HG02571 (cell line): ENCODE measurements at regions not wholly inside any gene's neighbourhood (a gene's known extent, or its start where the extent isn't known, plus 50 kb on each side); places are given as distances from the start of the nearest gene placed in this dataset.

Source experiments
- ATAC-seq: cut with Tn5 transposase; IDR thresholded peaks from one replicate; pipeline ENCODE4 v1.9.1; 2021; ENCODE audit warnings: mild to moderate bottlenecking, moderate library complexity; ENCODE audit not compliant: unreplicated experiment

DNA sequence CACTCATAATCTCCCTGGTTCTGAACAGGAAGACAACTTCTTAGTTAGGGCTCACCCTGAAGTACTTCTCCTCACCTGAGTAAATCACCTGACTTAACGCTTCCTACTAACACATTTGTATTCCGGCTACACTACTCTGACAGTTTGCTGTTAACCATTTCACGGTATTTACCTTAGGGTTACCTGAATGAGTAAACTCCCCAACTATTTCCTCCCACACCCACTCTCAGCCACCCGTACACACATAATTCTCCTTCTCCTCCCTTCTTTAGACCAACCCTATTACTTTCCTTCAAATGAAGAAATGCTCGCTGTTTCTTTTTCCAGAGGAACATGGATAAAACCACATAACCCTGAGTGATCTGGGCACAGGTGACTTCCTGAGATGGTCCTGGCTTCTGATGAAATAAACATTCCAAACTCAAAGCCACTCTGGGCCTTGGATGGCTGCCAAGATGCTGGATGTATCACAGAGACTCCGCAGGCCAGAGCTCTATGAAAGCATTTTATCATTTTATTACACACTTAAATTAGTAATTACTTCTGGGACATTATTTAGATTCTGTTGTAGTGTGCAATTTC lies 183.6 kb upstream of the ATP11B start:
- ATAC-seq = no peak

DNA sequence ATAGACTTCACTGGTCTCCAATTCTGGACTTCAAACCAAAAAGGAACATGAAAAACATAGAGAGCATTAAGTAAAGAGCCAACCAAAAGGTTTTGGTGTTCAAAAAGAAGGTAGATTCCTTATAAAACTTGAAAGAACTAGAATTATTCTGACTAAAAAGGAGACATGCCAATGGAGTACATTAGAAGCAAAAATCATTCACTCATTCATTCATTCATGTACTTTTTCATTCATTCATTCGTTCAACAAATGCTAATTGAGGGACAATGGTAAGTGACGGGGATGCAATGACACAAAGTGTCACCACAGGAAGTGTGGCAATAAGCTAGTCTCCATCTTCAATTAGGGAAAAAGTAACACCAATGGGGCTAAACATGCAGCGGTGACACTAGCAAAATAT lies 181.0 kb upstream of the ATP11B start:
- ATAC-seq = no peak

GRCh38 chr3:182617500-182617899 lies 175.8 kb upstream of the ATP11B start:
- no peak for ATAC-seq

GRCh38 chr3:182618085-182618732 lies 175.1 kb upstream of the ATP11B start:
- no peak for ATAC-seq

DNA sequence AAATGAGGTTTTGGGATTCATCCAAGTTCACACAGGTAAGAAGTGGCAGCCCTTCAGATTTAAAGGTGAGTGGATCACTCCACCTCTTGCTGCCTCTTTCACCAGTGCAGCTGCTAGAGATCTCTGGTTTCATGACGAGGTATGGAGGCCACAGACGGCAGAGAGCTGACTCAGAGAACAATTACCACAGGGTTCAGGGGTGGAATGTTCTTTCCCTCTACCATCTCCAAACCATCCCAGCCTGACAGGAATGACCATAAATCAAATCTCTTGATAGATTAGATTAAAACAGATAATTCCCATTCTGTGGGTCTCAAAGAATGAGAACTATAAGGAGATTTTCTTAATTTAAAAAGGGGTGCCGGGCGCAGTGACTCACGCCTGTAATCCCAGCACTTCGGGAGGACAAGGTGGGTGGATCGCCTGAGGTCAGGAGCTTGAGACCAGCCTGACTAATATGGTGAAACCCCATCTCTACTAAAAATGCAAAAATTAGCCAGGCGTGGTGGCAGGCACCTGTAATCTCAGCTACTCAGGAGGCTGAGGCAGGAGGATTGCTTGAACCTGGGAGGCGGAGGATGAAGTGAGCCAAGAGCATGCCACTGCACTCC lies 174.2 kb upstream of the ATP11B start:
- no peak for ATAC-seq

- ATAC-seq = no peak
These were observed 172.4 kb upstream of the ATP11B start for GRCh38 chr3:182620723-182621434.

- ATAC-seq = no peak
These were observed 171.7 kb upstream of the ATP11B start for GRCh38 chr3:182621435-182622240.

- no peak for ATAC-seq
These were observed 171.1 kb upstream of the ATP11B start for GRCh38 chr3:182622241-182622545.

DNA sequence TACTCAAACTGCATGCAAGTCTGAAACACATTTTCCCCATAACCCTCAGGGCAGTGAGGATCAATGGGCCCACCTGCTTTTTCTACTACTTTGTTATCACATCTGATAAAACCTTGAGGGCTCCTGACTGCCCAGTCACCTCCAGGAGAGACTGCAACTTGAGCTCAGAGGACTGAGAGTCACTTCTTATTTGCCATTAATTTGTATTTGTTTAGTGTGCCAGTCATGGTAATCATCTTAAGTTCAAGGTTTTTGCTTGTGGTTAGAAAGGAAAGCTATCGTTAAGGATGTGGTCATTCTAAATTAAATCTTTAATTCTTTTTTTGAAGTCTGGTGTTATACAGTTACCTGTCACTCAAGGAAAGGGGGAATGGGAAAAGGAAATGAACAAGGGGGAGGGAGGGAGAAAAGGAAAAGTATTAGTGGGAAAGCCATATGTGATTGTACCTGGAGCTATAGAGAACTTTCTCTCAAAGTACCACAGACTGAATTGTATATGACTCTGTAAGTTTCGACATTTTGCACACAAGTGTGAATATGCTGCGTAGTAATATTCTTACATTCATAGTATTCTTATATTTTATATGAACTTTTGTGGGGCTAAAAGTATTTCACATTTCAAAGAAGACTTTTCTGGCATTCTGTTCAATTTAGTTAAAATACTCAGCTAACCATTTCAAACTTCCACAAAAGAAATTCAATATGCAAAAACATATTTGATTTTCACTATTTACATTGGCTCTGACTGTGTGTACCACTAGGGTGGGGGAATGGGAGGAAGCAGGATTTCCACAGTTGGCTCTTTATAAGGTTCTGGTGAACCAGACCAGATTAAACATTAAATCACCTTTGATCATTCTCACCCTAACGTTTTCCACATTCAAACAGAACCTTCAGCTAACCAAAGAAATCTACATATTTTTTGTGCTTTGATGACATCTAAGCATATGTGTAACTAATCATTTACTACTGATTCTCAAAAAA lies 166.5 kb upstream of the ATP11B start:
- no peak for ATAC-seq

GRCh38 chr3:182628531-182628930 lies 164.8 kb upstream of the ATP11B start:
- no peak for ATAC-seq

DNA sequence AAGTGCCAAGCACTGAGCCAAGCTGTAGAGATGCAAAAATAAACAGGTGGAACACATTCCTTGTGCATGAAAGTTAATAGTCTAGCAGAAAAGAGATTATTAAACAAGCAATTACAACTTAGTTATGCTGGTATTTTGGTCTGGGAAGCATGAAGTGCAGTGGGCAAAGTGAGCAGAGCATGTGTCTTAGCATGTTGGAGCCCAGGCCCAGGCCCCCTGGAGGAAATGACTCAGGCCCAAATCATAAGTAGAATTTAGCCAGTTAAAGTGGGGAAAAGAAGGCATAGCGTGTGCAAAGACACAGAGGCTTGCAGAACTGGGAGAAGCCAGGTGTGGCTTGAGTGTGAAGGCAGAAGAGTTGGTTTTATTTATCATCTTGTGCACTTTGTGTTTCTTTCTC lies 163.8 kb upstream of the ATP11B start:
- no peak for ATAC-seq

DNA sequence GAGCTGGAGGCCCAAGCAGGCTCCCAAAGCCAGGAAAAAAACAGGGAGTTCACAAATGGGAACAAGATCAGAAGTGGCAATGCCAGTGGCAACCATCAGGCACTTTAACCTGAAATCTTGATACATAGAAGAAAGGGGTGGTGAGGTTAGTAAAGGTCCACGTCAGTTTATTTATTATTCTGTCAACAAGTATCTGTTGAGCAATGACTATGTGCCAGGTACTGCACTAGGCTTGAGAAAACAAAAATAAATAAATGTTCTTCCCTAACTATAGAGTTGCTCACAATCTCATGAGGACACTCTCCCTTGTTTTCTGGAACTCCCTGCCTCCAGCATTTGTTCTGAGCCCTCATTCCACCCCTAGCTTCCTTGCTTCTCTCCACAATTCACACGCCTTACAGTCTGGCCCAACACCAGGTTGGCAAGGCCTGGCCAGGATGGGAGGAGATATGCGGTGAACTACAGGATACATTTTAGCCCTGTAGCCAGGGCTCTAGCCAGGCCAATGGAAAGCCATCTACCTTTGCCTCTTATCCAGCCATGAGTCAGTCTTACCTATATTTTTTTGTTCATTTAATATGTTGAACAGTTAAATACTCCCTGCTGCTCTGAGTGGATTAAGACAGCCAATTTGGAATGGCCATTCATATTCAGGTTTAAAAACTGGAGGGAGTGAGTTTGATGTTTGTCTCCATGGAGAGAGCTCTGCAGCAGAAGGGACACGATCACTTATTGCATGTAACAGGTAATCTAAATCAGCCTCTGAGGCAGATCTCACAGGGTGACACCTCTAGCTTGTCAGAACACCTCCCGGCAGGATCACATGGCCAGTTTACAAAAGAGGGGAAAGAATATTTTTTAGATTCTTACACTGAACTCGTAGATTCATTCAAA lies 161.9 kb upstream of the ATP11B start:
- no peak for ATAC-seq

GRCh38 chr3:182632077-182632393 lies 161.3 kb upstream of the ATP11B start:
- ATAC-seq = no peak

- ATAC-seq = no peak
These were observed 160.1 kb upstream of the ATP11B start for GRCh38 chr3:182633186-182633585.

- no peak for ATAC-seq
These were observed 156.7 kb upstream of the ATP11B start for GRCh38 chr3:182636646-182637045.

DNA sequence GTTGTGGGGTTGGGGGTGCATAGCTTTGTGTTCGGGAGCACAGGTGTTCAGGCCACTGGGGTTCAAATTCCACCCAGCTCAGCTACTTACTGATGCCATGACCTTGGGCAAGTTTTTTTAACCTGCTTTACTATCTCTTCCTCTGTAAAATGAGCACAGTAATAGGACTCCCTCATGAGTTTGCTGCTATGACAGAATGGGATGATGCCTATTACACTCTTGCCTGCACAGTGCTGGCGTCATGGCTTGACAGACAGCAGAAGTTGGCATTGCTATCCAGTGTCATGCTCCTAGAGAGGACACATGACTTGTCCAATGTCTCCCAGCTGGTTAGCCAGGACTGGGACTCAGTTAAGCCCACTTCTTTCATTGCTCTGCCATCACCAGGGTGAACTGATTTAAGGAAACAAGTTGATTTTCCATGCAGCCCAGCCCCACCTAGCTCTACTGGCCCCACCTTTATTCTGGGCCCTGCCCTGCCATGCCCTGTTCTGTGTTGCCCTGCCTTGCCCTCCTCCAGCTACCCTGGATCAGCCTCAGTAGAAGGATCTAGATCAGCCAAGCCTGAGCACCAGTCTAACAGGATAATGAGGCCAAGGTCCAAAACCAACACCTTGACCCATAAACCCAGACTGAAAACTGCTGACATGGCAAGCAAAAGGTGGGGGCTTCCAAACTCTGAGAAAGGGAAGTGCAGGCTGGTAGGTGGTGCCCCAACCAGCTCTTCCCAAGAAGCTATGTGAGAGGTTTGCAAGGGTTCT lies 155.8 kb upstream of the ATP11B start:
- no peak for ATAC-seq

DNA sequence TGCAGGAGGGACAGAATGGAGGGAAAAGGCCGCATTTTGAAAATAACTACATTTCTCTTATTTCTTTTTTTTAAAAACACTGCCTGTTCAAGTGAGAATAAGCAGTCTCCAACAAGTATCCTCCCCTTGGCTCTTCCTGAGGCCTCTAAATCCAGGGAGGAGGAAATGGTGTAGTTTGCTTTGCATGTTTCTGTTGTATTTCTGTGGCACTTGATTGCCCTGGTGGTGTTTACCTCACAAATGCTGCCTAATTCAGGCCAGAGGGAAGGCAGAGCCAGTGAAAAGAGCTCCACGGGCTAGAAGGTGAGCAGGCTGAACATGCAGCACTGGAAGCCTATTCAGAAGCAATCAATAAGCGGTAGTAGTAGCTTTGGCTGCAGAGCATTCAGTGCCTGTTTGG lies 149.3 kb upstream of the ATP11B start:
- no peak for ATAC-seq

- no peak for ATAC-seq
These were observed 148.4 kb upstream of the ATP11B start for GRCh38 chr3:182644790-182645433.
